IMR-90 (cell line): ENCODE measurements at regions not wholly inside any gene's neighbourhood (a gene's known extent, or its start where the extent isn't known, plus 50 kb on each side); places are given as distances from the start of the nearest gene placed in this dataset.

ENCODE experiments used
- BHLHE40 ChIP-seq: fragments of 150-350 bp; IDR thresholded peaks from 2 replicates; pipeline ENCODE4 v1.6.1; 2016; ENCODE audit warnings: mild to moderate bottlenecking, low read depth, low read length
- CEBPB ChIP-seq: IDR thresholded peaks from 2 replicates; pipeline ENCODE4 v1.6.1; 2012; ENCODE audit warnings: low read depth, low read length, improper control_type of control experiment
- CTCF ChIP-seq: conservative IDR thresholded peaks from 2 replicates; pipeline ENCODE4 v1.5.1; 2012; ENCODE audit warnings: mild to moderate bottlenecking, low read depth, low read length, improper control_type of control experiment
- ELK1 ChIP-seq: fragments of 150-350 bp; IDR thresholded peaks from 2 replicates; pipeline ENCODE4 v1.6.1; 2016; ENCODE audit warnings: low read depth, mild to moderate bottlenecking, low read length, moderate library complexity, borderline replicate concordance
- FOS ChIP-seq: fragments of 150-350 bp; IDR thresholded peaks from 2 replicates; pipeline ENCODE4 v1.6.1; 2016; ENCODE audit warnings: low read depth, low read length
- MAFK ChIP-seq: IDR thresholded peaks from 2 replicates; pipeline ENCODE4 v1.6.1; 2012; ENCODE audit warnings: low read depth, low read length, improper control_type of control experiment
- MAZ ChIP-seq: IDR thresholded peaks from 2 replicates; pipeline ENCODE4 v1.6.1; 2012; ENCODE audit warnings: low read depth, mild to moderate bottlenecking, low read length, improper control_type of control experiment, moderate library complexity, borderline replicate concordance
- MXI1 ChIP-seq: IDR thresholded peaks from 2 replicates; pipeline ENCODE4 v1.6.1; 2012; ENCODE audit warnings: low read depth, mild to moderate bottlenecking, low read length, moderate library complexity, borderline replicate concordance
- POLR2A ChIP-seq: IDR thresholded peaks from 2 replicates; pipeline ENCODE4 v1.6.1; 2012; ENCODE audit warnings: mild to moderate bottlenecking, low read depth, low read length
- RAD21 ChIP-seq: IDR thresholded peaks from 2 replicates; pipeline ENCODE4 v1.6.1; 2012; ENCODE audit warnings: low read length, improper control_type of control experiment
- RCOR1 ChIP-seq: IDR thresholded peaks from 2 replicates; pipeline ENCODE4 v1.6.1; 2012; ENCODE audit warnings: mild to moderate bottlenecking, low read length, improper control_type of control experiment; ENCODE audit not compliant: insufficient replicate concordance
- RFX5 ChIP-seq: IDR thresholded peaks from 2 replicates; pipeline ENCODE4 v1.8.0; 2012; ENCODE audit warnings: low read depth, mild to moderate bottlenecking, low read length, moderate library complexity
- USF2 ChIP-seq: fragments of 150-350 bp; IDR thresholded peaks from 2 replicates; pipeline ENCODE4 v1.6.1; 2017; ENCODE audit warnings: mild to moderate bottlenecking, antibody characterized with exemption, low read length, low read depth

- TF ChIP-seq CTCF (no peak), POLR2A (no peak), RCOR1 (no peak), CEBPB (no peak), FOS (no peak), USF2 (no peak), ELK1 (no peak), MAZ (no peak), BHLHE40 (no peak), RAD21 (no peak), RFX5 (no peak), MXI1 (no peak), MAFK (no peak)
These were observed 457.4 kb upstream of the DSEL start for GRCh38 chr18:67973916-67974315.
